Peyer's patch (tissue), 4 donors: ENCODE measurements at regions not wholly inside any gene's neighbourhood (a gene's known extent, or its start where the extent isn't known, plus 50 kb on each side); places are given as distances from the start of the nearest gene placed in this dataset.

Experiments used
- CTCF ChIP-seq, 6 experiments: fragments of 450-650 bp in 4 of 6; fragments of 200-600 bp in 2 of 6; sonication (generic) in 1 of 6; IDR thresholded peaks; one replicate each; pipeline ENCODE4 v1.5.1; 2017 to 2019; ENCODE audit warnings: antibody characterized with exemption in 6 of 6, mild to moderate bottlenecking in 3 of 6, moderate library complexity in 1 of 6
- POLR2A ChIP-seq, 2 donors: fragments of 450-650 bp; IDR thresholded peaks; one replicate each; pipeline ENCODE4 v1.5.1; 2017; ENCODE audit warnings: antibody characterized with exemption in 2 of 2, mild to moderate bottlenecking in 2 of 2, moderate library complexity in 2 of 2

GRCh38 chr2:242034138-242034537, 164.6 kb downstream of the RTP5 start:
- TF ChIP-seq CTCF (IDR thresholded peaks at IDR 0.05) (no peak), POLR2A (IDR thresholded peaks at IDR 0.05) (no peak)
